H1 (cell line): ENCODE measurements at regions not wholly inside any gene's neighbourhood (a gene's known extent, or its start where the extent isn't known, plus 50 kb on each side); places are given as distances from the start of the nearest gene placed in this dataset.

Source experiments
- CTCF ChIP-seq, 3 experiments: IDR thresholded peaks; 1 replicate in 2 of 3; 2 replicates in 1 of 3; pipeline versions ENCODE4 v1.5.1 to v1.6.1; 2011; ENCODE audit warnings: low read length in 3 of 3, mild to moderate bottlenecking in 3 of 3, inconsistent platforms in 2 of 3, low read depth in 1 of 3, moderate library complexity in 1 of 3; ENCODE audit not compliant: insufficient read depth in 1 of 3; ENCODE audit errors: control extremely low read depth in 1 of 3
- EZH2 ChIP-seq: fragments of 200-600 bp; sonication (generic); IDR thresholded peaks from 2 replicates; pipeline ENCODE4 v1.7.1; 2012; ENCODE audit warnings: low read depth, mild to moderate bottlenecking, moderate library complexity, low read length, inconsistent platforms; ENCODE audit not compliant: severe bottlenecking
- GTF2F1 ChIP-seq: IDR thresholded peaks from 2 replicates; pipeline ENCODE4 v1.6.1; 2012; ENCODE audit warnings: low read depth, low read length, improper control_type of control experiment, borderline replicate concordance
- MAX ChIP-seq: IDR thresholded peaks from 2 replicates; pipeline ENCODE4 v1.6.1; 2012; ENCODE audit warnings: inconsistent platforms
- POLR2A ChIP-seq, 2 experiments: IDR thresholded peaks; 1 replicate in 1 of 2; 2 replicates in 1 of 2; pipeline ENCODE4 v1.6.1; 2011; ENCODE audit warnings: low read depth in 2 of 2, low read length in 2 of 2, mild to moderate bottlenecking in 2 of 2; ENCODE audit errors: control extremely low read depth in 1 of 2
- SRF ChIP-seq: IDR thresholded peaks from 2 replicates; pipeline ENCODE4 v1.6.1; 2011; ENCODE audit warnings: mild to moderate bottlenecking, low read depth, low read length, moderate library complexity

- no peak for TF ChIP-seq MAX
- TF ChIP-seq CTCF (IDR thresholded peaks at IDR 0.05; ENCODE audit: control extremely low read depth in 1 of 3, insufficient read depth in 1 of 3, low read depth in 1 of 3, low read length in 3 of 3), result no peak
- TF ChIP-seq EZH2, result no peak
- TF ChIP-seq GTF2F1, result no peak
- no peak for TF ChIP-seq SRF
- no peak for TF ChIP-seq POLR2A (IDR thresholded peaks at IDR 0.05; ENCODE audit: control extremely low read depth in 1 of 2, low read depth in 2 of 2, low read length in 2 of 2)
Measured at GRCh38 chr2:48081317-48081628, 175.0 kb upstream of the FBXO11 start.
